ENCODE measurements at regions not wholly inside any gene's neighbourhood (a gene's known extent, or its start where the extent isn't known, plus 50 kb on each side); places are given as distances from the start of the nearest gene placed in this dataset.

GRCh38 chr12:29086325-29087271, 62.5 kb upstream of the FAR2 start:
- no peak overlapping the region for H3K4me3 ChIP-seq (ENCODE audit: low read depth, low read length)
- DNase-seq (ENCODE audit: low read depth), result no peak
- TF ChIP-seq, protein P1, sequence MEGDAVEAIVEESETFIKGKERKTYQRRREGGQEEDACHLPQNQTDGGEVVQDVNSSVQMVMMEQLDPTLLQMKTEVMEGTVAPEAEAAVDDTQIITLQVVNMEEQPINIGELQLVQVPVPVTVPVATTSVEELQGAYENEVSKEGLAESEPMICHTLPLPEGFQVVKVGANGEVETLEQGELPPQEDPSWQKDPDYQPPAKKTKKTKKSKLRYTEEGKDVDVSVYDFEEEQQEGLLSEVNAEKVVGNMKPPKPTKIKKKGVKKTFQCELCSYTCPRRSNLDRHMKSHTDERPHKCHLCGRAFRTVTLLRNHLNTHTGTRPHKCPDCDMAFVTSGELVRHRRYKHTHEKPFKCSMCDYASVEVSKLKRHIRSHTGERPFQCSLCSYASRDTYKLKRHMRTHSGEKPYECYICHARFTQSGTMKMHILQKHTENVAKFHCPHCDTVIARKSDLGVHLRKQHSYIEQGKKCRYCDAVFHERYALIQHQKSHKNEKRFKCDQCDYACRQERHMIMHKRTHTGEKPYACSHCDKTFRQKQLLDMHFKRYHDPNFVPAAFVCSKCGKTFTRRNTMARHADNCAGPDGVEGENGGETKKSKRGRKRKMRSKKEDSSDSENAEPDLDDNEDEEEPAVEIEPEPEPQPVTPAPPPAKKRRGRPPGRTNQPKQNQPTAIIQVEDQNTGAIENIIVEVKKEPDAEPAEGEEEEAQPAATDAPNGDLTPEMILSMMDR (conservative IDR thresholded peaks at IDR 0.05; ENCODE audit: low read depth, low read length), result no peak

- TF ChIP-seq, protein P1 (conservative IDR thresholded peaks at IDR 0.05; ENCODE audit: low read depth, low read length), result peak; percentile 62
- no peak overlapping the region for H3K4me3 ChIP-seq (ENCODE audit: low read depth, low read length)
- no peak for DNase-seq (ENCODE audit: low read depth)
Measured at GRCh38 chr12:29088611-29089219, 60.4 kb upstream of the FAR2 start.

All from epithelial cell of proximal tubule (primary cell).